Coronary artery (tissue), 2 donors: ENCODE measurements at regions not wholly inside any gene's neighbourhood (a gene's known extent, or its start where the extent isn't known, plus 50 kb on each side); places are given as distances from the start of the nearest gene placed in this dataset.

ENCODE experiments used
- DNase-seq: peaks from one replicate; pipeline ENCODE4 v3.0.0-alpha.2; 2017; ENCODE audit warnings: low spot score
- H3K27ac ChIP-seq, 2 donors: fragments of 200-600 bp; sonication (generic); one replicate each; pipeline ENCODE4 v1.5.1; 2016 to 2019
- H3K4me3 ChIP-seq: fragments of 200-600 bp; sonication (generic); 2 replicates; pipeline ENCODE4 v1.5.1; 2016; ENCODE audit warnings: mild to moderate bottlenecking, moderate library complexity
- TF ChIP-seq, protein P1 (sequence below): fragments of 200-600 bp; sonication (generic); IDR thresholded peaks from one replicate; pipeline ENCODE4 v1.5.1; 2019; ENCODE audit warnings: antibody characterized with exemption

DNA sequence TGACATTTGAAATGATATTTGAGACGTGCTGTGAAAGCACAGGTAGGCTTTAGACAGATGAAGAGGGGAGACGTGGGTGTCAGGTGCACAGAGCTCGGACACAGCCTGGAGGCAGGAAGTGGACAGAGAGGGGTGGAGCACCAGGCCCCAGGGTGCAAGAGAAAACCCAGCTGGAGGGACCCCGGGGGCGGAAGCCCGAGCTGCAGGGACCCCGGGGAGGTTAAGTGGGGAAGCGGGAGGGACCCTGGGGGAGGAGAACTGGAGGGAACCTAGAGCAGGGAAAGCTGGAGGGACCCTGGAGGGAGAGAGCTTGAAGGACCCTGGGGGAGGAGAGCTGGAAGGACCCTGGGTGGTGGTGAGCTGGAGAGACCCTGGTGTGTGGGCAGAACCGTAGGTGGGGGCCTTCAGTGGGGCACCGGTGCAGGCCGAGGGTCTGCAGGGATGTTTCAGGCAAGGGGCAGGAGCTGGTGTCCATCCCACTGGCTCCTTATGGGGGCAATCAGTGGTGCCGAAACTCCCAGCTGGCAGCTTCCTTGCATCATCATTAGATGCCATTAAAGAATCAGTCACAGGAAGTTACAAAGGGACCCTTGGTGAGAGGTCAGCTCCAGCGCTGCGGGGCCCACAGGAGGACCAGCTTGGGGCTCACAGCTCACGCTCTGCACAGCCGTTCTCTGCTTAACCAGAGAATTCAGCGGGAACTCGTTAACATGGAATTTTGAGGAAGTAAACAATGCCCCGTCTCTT lies 246.6 kb downstream of the EIPR1 start:
- DNase-seq = no peak
- no peak overlapping the region for H3K4me3 ChIP-seq
- TF ChIP-seq, protein P1, sequence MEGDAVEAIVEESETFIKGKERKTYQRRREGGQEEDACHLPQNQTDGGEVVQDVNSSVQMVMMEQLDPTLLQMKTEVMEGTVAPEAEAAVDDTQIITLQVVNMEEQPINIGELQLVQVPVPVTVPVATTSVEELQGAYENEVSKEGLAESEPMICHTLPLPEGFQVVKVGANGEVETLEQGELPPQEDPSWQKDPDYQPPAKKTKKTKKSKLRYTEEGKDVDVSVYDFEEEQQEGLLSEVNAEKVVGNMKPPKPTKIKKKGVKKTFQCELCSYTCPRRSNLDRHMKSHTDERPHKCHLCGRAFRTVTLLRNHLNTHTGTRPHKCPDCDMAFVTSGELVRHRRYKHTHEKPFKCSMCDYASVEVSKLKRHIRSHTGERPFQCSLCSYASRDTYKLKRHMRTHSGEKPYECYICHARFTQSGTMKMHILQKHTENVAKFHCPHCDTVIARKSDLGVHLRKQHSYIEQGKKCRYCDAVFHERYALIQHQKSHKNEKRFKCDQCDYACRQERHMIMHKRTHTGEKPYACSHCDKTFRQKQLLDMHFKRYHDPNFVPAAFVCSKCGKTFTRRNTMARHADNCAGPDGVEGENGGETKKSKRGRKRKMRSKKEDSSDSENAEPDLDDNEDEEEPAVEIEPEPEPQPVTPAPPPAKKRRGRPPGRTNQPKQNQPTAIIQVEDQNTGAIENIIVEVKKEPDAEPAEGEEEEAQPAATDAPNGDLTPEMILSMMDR = no peak
- H3K27ac ChIP-seq = no peak overlapping the region

DNA sequence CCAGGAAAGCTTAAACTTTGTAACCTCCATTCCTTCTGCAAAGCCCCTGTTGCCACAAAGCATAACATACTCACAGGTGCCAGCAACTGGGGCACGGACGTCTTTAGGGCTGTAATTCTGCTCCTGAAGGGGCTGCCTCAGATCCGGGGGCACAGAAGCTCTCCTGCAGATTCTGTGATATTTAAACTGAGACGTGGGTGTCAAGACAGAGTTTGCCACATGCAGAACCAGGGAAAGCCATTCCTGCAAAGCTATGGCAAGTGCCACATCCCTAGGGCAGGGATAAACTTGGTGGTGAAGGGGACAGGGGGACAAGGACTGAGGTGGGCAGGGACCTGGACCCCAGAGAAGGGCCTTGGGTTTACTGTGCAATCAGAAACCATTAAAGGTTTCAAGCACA lies 247.2 kb downstream of the EIPR1 start:
- no peak overlapping the region for H3K27ac ChIP-seq
- H3K4me3 ChIP-seq = no peak overlapping the region
- TF ChIP-seq, protein P1 = no peak
- no peak for DNase-seq

DNA sequence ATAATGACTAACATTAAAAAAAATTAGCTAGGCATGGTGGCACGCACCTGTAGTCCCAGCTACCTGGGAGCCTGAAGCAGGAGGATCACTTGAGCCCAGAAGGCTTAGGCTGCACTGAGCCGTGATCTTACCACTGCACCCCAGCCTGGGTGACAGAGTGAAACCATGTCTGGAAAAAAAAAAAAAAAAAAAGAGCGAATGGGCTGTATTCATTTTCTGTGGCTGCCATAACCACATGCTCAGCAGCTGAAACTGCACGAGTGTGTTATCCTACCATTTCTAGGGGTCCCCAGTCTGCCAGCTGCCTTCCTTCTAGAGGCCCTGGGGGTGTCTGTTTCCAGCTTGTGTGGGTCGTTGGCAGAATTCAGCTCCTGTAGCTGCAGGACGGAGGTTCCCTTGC lies 247.8 kb downstream of the EIPR1 start:
- DNase-seq = no peak
- no peak overlapping the region for H3K27ac ChIP-seq
- no peak overlapping the region for H3K4me3 ChIP-seq
- TF ChIP-seq, protein P1 = no peak

DNA sequence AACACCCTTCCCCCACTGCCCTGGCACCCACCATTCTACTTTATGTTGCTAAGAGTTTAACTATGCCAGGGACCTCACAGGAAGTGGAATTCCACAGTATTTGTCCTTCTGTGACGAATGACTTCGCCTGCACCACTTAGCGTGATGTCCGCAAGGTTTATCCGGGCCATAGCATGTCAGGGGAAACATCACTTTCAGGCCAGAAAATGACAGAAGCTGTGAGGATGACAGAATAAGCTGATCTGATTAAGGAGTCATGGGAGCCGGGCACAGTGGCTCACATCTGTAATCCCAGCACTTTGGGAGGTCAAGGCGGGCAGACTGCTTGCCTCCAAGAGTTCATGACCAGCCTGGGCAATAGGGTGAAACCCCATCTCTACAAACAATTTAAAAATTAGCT lies 248.8 kb downstream of the EIPR1 start:
- no peak overlapping the region for H3K4me3 ChIP-seq
- H3K27ac ChIP-seq = no peak overlapping the region
- no peak for DNase-seq
- TF ChIP-seq, protein P1 = no peak

DNA sequence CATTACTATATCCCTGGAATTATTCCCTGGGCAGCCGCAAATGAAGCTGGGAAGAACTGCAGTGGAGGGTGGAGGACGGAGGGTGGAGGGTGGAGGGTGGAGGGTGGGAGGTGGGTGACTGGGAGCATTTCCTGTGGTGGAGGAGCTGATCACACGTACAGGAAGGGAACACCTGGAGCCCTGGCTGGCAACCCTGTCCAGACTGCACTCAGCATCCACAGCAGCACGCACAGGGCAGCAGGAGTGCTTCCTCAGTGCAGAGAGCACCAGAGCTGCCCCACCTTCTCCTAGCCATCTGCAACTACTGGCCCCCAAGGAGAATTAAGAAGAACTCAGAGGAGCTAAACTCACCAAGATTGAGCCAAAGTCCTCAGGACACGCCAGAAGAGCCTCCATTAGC lies 249.9 kb downstream of the EIPR1 start:
- DNase-seq = no peak
- Histone ChIP-seq H3K4me3 (no peak overlapping the region), H3K27ac (no peak overlapping the region)
- TF ChIP-seq, protein P1 = no peak

DNA sequence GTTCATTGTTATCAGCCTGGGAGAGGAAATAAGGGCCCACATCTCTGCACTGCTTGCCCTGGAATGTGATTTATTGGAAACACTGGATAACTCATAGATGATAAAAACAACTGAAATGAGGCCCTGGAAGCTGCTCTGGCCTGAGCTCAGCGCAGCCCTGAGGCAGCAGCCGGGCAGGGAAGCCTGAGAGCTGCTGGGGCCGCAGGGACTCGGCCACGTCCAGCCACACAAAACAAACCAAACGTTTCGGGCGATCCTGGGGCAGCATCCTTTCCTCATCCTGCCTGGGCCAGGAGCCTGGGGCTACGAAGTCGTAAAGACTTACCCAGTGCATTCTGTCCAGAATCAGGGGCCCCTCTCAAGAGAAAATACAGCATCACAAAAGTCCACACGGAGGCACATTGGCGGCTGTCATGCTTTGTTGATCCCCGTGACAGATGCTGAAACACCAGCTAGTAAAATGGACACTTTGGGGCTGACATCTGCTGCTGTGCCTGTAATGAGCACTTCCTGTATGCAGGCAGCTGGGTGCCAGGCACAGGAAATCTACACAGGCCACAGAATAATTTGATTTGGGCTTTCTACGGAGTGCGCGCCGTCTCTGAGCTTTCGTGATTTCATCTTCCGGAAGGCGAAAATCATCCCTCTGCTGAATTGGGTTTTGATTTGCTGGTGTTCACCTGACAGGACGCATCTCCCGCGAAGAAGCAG lies 250.6 kb downstream of the EIPR1 start:
- Histone ChIP-seq H3K4me3 (no peak overlapping the region), H3K27ac (no peak overlapping the region)
- TF ChIP-seq, protein P1 = no peak
- peak; percentile 33 for DNase-seq
